ENCODE measurements at regions not wholly inside any gene's neighbourhood (a gene's known extent, or its start where the extent isn't known, plus 50 kb on each side); places are given as distances from the start of the nearest gene placed in this dataset.

GRCh38 chr2:128380961-128381938 lies 62.6 kb upstream of the HS6ST1 start:
- TF ChIP-seq CTCF (conservative IDR thresholded peaks at IDR 0.05; ENCODE audit: low read depth, low read length) (no peak), EZH2 (IDR thresholded peaks at IDR 0.05; ENCODE audit: borderline replicate concordance, low read depth, low read length, poor library complexity, severe bottlenecking) (no peak)

Measured in A673 (cell line).